ENCODE measurements at regions not wholly inside any gene's neighbourhood (a gene's known extent, or its start where the extent isn't known, plus 50 kb on each side); places are given as distances from the start of the nearest gene placed in this dataset.
A peak's percentile ranks its signal among the peaks of the same experiment; 100 is the strongest.
"Not testable (repeated sequence)": the region's sequence is repeated elsewhere in the genome, so short reads cannot be mapped to it uniquely, and the experiment has no call there.

GRCh38 chr18:1541478-1541877 is 636.8 kb downstream of the ADCYAP1 start:
- DNase-seq, result no peak
- ATAC-seq, result no peak
- Histone ChIP-seq H3K4me1 (no peaks in the 10 kb centered on the region), H3K27me3 (ENCODE audit: low read depth) (no peaks in the 10 kb centered on the region), H3K36me3 (no peaks in the 10 kb centered on the region), H3K27ac (no peak overlapping the region), H3K4me3 (no peak overlapping the region), H3K9me3 (no peaks in the 10 kb centered on the region)
- intact Hi-C loops (cut with DNase I), result no loop called here
- no peak for TF ChIP-seq CTCF (IDR thresholded peaks at IDR 0.05)

GRCh38 chr18:1542230-1542774 is 637.6 kb downstream of the ADCYAP1 start:
- TF ChIP-seq CTCF (IDR thresholded peaks at IDR 0.05), result no peak
- ATAC-seq, result no peak

GRCh38 chr18:1544016-1544415 is 639.3 kb downstream of the ADCYAP1 start:
- no peak for TF ChIP-seq CTCF (IDR thresholded peaks at IDR 0.05)
- Histone ChIP-seq H3K27ac (no peak overlapping the region), H3K27me3 (ENCODE audit: low read depth) (no peaks in the 10 kb centered on the region), H3K9me3 (no peaks in the 10 kb centered on the region), H3K36me3 (no peaks in the 10 kb centered on the region), H3K4me1 (no peaks in the 10 kb centered on the region), H3K4me3 (no peak overlapping the region)
- intact Hi-C loops (cut with DNase I), result no loop called here
- no peak for DNase-seq
- no peak for ATAC-seq

More at GRCh38 chr18:1542230-1542774, 637.6 kb downstream of the ADCYAP1 start:
- DNase-seq, result no peak
- Histone ChIP-seq H3K27ac (no peak overlapping the region), H3K4me1 (no peaks in the 10 kb centered on the region), H3K9me3 (no peaks in the 10 kb centered on the region), H3K36me3 (no peaks in the 10 kb centered on the region), H3K27me3 (ENCODE audit: low read depth) (no peaks in the 10 kb centered on the region), H3K4me3 (no peak overlapping the region)
- intact Hi-C loops (cut with DNase I), result no loop called here

- H3K4me3 ChIP-seq; H3K4me1 ChIP-seq; ATAC-seq; H3K36me3 ChIP-seq; H3K27ac ChIP-seq; H3K9me3 ChIP-seq; H3K27me3 ChIP-seq (ENCODE audit: low read depth); intact Hi-C loops (cut with DNase I); DNase-seq: not testable (repeated sequence)
Measured at GRCh38 chr18:1557711-1558110, 653.0 kb downstream of the ADCYAP1 start.

GRCh38 chr18:1559563-1559962 is 654.9 kb downstream of the ADCYAP1 start:
- Histone ChIP-seq H3K4me1 (no peaks in the 10 kb centered on the region), H3K27me3 (ENCODE audit: low read depth) (no peaks in the 10 kb centered on the region), H3K4me3 (no peak overlapping the region), H3K36me3 (no peaks in the 10 kb centered on the region), H3K27ac (no peak overlapping the region), H3K9me3 (no peaks in the 10 kb centered on the region)
- no peak for DNase-seq
- peak in 1 of 2 donors; percentile 7 for ATAC-seq
- intact Hi-C loops (cut with DNase I), result no loop called here
- TF ChIP-seq CTCF (IDR thresholded peaks at IDR 0.05), result no peak

- intact Hi-C loops (cut with DNase I), result no loop called here
- TF ChIP-seq CTCF (IDR thresholded peaks at IDR 0.05), result no peak
- H3K4me1 ChIP-seq, result no peaks in the 10 kb centered on the region
- H3K9me3 ChIP-seq, result no peaks in the 10 kb centered on the region
- no peak overlapping the region for H3K4me3 ChIP-seq
- H3K27ac ChIP-seq, result no peak overlapping the region
- ATAC-seq (no peak), DNase-seq (no peak)
- no peaks in the 10 kb centered on the region for H3K36me3 ChIP-seq
- H3K27me3 ChIP-seq (ENCODE audit: low read depth), result no peaks in the 10 kb centered on the region
Measured at GRCh38 chr18:1564793-1565192, 660.1 kb downstream of the ADCYAP1 start.
